NCI-H460 (cell line): ENCODE measurements at regions not wholly inside any gene's neighbourhood (a gene's known extent, or its start where the extent isn't known, plus 50 kb on each side); places are given as distances from the start of the nearest gene placed in this dataset.

Experiments
- DNase-seq: peaks from one replicate; pipeline ENCODE4 v3.0.0-alpha.2; 2016; ENCODE audit warnings: low read depth; ENCODE audit errors: extremely low read depth

DNA sequence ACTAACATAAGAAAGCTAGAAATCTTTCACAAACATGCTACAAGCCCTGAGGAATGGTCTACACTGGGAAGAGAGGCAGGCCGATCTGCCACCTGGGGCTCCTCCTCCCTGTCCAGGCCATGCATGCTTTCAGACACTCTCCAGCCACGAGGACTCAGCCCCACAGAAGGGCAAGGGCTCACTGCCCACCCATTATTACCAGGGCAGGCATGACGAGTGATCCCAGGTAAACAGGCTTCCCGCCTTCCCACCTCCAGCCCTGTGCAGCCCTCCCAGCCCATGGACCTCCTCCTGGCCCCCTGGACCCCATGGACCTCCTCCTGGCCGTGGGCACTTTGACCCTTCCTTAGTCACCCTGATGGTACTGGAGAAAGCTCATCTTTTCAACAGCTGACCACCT lies 75.8 kb upstream of the TEX51 start:
- DNase-seq: no peak

DNA sequence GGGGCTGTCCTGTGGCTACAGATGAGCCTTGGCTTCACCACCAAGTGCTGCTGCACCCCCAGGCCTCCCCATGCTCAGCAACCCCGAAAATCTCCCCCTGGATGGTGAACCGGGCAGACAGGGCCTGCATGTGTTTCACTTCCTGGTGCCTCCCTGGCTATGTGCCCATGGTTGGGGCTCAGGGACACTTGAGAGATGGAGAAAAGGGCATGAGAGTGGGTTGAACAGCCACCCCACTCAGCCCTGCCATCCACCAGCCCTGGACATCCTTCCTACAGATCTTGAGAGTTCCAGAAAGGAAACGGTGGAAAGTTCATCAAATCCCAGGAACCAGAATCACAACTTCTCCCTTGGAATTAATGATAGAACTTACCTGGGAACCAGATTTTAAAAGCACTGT lies 74.7 kb upstream of the TEX51 start:
- no peak for DNase-seq

DNA sequence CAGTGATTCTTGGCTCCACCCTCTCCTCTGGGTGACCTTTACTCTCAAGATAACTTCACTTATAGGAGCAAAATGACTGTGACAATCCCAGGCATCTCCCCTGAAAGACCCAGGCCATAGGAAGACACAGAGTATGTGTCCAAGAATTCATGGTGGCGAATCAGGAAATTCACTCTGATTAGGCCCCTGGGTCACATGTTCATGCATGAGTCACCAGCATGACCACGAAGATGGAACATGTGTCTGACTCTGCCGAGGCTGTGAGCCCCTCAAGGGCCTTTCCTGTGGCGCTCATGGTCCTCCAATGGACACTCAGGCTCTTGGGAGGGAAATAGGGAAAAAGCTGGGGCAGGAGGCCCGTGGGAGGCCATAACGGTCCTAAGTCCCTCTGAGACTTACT lies 74.0 kb upstream of the TEX51 start:
- DNase-seq: no peak

DNA sequence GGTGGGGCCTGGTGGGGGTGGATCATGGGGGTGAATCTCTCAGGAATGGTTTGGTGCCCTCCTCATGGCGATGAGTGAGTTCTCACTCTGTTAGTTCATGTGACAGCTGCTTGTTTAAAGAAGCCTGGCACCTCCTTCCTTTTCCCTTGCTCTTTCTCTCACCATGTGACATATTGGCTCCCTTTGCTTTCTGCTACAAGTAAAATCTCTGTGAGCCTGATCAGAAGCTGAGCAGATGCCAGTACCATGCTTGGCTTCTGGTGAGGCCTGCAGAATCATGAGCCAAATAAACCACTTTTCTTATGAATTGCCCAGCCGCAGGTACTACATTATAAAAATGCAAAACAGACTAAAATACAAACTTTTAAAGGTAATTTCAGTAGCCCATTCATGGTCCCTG lies 73.4 kb upstream of the TEX51 start:
- no peak for DNase-seq

DNA sequence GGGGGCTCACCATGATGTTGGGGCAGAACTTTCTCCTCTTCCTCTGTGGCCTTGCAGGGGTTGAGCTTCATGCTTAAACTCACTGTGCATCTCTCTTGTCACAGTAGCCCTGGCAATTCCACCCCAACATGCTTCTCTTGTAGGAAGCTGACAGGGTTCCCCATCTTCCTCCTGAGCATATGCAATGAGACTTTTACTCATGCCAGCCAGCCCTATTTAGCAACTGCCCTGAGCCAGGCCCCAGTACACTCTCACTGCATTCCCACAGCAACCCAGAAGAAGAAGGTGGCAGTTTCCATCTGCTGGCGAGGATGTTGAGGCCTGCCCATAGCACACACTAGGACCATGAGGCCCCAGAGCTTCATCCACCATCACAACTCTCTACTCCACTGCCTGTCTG lies 72.2 kb upstream of the TEX51 start:
- no peak for DNase-seq

DNA sequence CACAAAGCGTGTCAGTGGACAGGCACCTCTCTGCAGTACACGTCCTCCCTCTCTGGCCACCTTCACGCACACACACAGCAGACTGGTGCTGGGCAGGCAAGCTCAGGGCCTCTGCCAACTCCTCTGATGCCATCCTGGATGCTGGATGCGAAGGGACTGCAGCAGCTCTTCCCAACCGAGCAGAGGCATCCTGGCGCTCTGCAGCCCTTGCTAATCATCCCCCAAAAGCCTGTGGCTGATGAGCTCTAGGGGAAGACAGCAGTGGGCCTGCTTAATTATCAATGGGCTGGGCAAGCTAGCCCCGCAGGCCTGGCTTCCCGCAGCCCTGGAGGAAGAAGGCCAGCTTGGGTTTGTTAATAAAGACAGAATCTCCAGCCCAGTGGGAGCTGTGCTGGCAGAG lies 71.3 kb upstream of the TEX51 start:
- DNase-seq: no peak

DNA sequence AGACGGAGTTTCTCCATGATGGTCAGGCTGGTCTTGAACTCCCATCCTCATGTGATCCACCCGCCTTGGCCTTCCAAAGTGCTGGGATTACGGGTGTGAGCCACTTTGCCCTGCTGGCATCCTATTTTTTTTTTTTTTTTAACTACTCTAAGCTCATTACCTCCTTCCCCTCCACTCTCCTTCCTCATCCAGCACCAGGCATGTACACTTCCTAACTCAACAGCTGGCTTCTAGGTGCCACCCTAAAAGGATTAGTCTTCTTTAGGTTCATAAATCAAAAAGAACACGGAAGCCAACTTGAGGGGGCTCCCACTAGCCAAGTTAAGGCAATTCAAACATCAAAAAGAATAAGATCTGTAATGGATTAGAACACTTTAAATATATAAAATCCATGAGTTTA lies 70.6 kb upstream of the TEX51 start:
- DNase-seq: no peak

DNA sequence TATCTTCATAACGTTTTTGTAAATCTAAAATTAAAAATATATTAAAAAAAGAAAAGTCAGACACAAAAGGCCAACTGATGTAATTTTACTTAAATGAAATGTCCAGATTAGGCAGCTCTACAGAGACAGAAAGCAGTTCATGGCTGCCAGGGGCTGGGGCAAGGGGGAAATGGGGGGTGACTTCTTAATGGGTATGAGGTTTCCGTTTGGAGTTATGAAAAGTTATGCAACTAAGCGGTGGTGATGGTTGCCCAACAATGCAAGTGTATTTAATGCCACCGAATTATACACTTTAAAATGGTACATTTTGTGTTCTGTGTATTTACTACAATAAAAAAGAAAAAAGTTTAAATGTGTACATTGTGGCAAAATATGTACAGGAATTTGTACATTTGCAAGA lies 70.2 kb upstream of the TEX51 start:
- no peak for DNase-seq

DNA sequence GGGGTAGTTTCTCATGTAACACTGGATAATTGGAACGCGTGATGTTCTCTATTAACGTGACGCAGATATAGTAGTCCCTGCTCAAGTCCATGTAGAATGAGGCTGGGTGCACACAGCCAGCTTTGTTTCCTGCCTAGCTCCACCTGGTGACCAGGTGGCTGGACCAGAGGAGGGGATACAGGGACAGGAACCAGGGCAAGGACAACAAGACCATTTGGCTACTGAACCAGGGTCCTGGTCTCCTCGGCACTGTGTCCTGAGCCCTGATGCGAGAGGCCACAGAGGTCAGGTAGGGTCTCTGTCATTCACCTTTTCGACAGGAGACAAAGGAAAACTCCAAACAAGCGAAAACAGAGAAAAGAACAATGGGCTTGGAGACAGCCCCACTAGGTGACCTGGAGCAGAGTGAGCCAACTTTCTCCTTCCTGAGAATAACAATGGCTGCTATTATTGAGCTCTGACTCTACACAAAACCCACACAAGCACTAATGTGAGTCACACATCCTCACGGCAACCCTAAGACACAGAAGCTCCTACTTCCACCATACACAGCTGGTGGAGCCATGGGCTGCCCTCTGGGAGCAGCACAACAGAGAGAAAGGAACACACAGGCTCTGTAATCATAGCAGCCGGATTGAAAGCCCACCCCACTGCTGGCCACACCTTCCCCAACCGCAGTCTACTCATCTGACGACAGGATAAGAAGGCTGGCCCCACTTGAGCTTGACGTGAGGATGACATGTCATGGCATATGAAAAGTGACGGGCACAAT lies 67.3 kb upstream of the TEX51 start:
- DNase-seq: no peak

DNA sequence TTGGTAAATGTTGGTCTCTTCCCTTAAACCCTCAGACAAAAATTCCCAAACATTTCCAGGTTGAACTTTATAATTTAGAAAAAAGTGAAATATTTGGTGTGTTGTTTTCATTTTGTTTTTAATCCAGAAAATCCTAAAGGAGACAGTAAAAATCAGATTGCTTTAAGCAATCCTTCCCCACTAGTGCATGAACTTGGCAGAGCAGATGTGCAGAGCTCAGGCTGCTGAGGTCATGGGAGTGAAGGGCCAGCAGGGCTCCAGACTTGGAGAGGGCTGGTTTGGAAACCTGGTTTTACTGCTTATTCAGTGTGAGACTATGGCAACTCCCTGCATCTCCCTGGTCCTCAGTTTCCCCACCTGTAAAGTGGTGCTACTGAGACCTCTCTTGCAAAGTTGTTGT lies 66.7 kb upstream of the TEX51 start:
- no peak for DNase-seq

DNA sequence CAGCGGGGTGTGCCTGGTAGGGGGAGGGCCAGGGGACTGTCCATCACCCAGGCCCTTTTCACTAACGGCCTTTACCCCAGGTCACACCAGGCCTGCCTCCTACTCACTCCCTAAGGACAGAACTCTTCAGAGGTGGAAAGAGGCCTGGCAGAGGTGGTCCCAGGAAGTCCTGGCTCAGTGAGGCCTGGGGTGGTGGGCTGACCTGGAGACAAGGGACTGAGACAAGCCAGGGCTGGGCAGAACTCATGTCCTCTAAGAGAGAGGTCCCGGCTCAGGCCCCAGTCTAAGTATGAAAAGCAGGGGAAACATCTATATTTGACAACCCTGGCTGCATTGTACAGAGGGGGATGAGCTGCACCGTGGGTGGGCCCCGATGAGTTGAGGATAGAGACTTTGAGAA lies 65.9 kb upstream of the TEX51 start:
- no peak for DNase-seq

DNA sequence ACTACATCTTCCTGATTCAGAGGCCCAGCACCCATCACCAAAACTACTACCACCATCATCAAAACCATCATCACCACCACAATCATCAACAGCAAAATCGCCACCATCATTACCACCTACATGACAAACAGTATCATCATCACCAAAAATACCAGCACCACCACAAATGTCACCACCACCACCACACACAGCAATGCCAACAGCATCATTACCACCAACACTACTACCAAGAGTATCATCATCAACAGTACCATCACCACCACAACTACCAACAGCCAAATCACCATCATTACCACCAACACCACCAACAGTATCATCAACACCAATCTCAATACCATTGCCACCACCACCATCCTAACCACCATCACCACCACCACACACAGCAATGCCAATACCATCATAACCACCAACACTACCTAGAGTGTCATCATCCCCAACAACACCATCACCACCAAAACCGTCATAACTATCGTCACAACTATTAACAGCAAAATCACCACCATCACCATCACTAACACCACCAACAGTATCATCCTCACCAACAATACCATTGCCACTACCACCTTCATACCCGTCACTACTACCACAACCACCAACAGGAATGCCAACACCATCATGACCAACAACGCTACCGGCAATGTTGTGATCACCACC lies 64.6 kb upstream of the TEX51 start:
- DNase-seq: no peak

DNA sequence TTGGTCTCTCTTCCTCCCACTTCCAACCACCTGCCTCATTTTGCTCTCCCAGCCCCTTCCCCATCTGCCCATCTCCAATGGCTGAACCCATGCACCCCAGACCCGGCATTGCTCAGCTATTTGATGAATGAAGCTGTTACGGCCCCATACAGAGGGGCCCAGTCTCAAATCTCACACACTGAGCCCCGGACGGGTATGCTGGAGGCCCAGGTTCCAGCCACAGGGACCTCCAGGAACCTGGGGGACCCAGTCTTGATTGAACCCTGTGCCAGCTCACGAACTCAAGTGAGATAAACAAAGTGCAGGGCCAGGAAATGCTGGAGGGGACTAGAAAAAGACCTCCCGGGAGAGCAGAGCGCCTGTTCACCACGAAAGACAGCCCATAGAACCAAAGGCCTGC lies 63.4 kb upstream of the TEX51 start:
- no peak for DNase-seq

DNA sequence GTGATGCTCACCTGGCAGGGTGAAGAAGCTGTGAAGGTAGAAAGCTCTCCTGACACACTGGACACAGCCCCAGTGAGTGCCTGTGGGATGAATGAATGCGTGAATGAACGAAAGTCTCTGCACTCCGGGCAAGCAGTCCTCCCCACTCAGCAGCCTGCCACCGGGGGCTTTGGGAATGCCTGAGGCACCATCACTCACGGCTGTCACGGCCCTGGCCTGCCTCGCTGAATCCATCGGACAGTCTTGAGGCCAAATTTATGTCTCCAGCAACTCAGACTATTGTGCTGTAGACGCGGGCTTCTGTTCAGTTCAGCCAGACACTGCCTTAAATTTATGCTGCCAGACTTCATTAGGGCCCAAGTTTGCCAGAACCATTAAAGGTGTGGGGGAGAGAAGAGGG lies 62.9 kb upstream of the TEX51 start:
- no peak for DNase-seq

DNA sequence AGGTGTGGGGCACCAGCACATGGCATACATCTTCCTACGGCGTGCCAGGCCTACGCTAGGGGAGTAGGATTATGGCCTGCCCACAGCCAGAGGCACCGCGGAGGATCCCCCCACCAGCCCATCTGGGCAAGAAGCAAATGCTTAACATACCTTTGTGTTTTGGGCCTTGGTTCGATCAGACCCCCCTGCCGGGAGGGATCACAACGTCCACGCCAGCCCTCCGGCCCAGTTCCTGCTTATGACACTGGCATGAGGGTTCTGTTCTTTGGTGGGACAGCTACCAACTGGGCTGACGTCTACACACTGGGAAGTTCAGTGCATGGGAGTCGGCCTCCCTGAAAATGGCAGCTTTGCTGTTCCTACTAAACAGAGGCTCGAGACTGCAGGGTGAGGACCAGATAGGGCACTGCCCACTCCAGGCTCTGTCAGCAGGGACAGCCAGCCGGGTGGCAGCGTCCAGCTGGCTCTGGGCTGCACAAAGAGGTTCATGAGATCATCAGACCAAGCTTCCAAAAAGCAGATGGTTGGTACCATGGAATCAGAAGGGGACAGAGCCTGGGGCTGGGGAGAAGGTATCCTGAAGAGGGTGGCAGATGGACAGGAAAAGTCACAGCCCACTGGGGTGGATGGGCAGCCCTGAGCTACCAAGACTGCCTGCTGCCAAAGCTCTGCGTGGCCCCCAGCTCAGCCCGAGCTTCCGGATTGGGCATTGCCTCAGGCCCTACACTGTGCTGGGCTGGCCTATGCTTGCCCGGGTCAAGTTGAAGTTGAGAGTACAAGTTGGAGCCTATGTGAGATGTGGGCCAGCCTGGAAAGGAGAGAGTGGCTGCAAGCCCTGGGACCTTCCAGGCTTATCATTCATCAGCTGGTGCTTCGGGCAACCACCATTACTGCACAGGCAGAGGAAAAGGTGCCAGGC lies 61.7 kb upstream of the TEX51 start:
- no peak for DNase-seq

DNA sequence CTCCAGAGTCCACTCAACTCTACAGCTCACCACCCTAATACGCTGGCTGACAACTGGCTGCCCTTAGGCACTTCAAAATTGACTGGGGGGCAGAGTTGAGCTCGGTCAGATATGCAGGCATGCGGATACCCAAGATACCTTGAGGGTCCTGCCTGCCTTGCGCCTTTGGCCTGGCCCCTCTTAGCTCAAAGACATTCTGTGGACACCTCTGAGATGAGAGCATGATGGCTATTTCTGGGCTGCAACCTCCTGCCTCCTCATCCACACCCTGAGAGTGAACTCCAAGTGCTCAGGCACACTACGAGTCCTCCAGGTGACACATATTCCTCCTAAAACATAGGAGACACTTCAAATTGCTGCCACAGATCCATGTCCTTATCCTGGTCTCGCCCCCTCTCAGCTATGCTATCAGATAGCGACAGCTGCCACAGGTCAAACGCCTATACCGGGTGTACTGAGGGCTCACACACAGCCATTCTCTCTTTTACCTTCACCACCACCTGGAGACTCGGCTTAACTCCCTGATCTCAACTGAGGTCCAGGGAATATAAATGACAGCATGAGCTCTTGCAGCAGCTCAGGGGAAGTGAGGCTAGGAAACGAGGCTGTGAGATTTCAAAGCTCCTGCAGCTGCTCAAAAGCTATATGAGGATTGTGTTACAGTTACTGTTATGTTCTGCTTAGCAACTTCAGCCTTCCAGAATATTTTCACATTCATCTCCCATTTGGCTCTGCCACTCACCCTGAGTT lies 60.5 kb upstream of the TEX51 start:
- DNase-seq: no peak

DNA sequence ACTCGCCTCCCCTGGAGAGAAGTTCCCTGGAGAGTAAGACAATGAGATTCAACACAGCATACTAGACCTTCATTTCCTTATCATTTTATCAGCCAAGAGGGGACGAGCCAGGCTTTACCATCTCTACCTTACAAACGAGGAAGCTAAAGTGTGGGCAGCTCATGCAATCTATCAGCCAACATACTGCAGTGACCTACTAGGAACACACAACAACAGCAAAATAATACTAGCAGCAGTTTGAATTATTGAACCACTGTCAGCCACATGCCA lies 60.0 kb upstream of the TEX51 start:
- DNase-seq: no peak

DNA sequence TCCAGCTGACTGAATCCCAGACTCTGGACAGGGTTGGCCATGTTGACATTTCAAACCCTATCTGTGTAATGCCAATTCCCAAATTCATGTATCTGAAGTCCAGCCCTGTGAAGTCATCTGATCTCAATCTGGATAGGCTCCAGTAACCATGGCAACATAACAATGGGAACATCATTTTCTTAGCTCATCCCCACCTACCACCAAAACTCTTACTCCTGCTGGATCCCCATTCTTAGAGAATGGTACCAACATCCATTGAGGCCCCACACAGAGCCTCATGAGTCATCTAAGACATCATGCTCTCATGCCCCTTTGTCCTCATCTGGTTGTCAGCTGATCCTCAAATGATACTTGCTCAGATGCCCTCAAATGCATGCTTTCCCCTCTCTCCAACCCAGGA lies 58.9 kb upstream of the TEX51 start:
- no peak for DNase-seq

DNA sequence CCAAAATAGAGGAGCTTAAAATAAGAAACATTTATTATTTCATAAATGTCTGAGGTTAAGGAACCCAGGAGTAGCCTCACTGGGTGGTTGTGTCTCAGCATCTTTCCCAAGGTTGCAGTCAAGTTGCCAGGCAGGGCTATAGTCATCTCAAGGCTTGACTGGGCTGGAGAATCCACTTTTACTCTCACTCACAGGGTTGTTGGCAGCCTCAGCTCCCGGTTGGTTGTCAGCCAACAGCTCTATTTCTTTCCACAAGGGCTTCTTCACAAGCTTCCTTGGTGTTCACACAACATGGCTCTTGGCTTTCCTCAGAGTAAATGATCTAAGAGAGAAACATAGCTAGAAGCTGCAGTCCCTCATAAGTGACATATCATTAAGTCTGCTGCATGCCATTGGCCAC lies 55.6 kb upstream of the TEX51 start:
- DNase-seq: no peak

DNA sequence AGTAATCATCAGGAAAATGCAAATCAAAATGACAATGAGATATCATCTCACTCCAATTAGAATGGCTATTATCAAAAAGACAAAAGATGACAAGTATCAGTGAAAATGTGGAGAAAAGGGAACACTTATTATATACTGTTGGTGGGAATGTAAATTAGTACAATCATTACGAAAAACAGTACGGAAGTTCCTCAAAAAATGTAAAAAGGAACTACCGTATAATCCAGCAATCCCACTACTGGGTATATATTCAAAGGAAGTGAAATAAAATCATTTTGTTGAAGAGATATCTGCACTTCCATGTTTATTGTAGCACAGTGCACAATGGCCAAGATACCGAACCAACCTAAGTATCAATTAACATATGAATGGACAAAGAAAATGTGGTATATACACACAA lies 52.4 kb upstream of the TEX51 start:
- no peak for DNase-seq
